ENCODE measurements at regions not wholly inside any gene's neighbourhood (a gene's known extent, or its start where the extent isn't known, plus 50 kb on each side); places are given as distances from the start of the nearest gene placed in this dataset.

DNA sequence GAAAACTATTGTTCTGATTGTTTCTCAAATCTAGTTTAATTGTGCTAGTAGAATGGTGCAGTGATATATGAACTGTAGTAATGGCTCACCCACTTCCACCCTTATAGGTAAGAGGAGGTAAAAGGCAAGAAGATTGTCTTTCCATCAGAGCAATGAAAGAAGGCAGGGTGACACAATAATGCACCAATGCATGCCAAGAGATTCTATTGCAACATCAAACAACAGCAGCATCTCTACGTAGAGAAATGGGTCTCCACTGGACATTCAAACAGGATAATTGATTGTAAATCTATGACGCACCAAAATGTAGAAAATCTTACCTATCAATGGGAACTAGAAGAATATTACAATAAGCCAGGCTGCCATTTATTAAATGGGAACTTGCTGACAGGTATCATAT, 107.0 kb upstream of the ISL1 start:
- DNase-seq (ENCODE audit: low read depth): no peak

DNA sequence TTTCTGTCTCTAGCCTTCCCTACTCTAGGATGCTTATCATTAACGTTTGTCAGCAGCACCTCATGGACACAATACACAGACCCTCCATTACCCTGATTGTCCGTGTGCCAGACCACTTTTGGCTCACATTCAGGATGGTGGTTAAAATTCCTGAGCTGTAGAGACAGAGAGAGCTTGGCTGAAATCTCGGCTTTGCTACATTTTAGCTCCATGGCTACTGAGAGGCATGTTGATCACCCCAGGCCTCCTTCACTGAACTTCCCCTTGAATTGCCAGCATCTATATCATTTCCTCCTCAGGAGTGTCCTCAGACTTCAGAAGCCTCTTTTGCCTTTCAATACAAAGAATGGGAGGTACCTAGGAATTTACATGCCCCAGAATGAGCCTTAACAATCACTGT, 104.7 kb upstream of the ISL1 start:
- DNase-seq (ENCODE audit: low read depth): no peak

DNA sequence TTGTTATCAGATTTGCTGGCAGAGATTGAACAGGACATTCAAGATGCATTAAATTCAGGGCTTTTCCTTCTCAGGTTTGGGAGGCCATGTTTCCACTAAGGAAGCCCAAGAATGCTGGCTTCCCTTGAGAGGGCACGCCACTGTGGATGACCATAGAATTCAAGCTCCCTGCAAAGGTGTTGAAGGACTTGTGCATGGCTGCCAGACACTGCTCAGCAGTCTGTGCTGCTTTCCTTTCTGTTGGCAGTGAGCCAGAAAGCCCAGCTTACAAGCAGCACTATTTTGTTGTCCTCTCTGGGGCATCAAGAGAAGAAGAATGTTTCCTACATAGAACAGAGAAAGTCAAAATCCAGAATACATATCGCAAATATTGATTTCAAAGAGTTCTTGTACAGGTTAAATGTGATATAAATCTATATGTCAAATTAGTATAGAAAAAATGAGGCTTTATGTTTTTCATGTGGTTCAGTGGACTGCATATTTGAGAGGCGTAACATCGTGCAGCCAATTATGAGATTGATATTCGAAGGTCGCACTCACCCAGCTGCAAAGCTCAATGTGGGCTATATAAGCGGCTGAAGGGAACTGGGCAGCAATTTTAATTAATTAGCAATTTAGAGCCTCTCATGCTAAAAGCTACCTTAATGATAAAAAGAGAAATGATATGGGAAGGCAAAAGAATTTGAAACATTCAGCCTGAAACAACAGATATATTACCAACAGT, 103.1 kb upstream of the ISL1 start:
- no peak for DNase-seq (ENCODE audit: low read depth)

DNA sequence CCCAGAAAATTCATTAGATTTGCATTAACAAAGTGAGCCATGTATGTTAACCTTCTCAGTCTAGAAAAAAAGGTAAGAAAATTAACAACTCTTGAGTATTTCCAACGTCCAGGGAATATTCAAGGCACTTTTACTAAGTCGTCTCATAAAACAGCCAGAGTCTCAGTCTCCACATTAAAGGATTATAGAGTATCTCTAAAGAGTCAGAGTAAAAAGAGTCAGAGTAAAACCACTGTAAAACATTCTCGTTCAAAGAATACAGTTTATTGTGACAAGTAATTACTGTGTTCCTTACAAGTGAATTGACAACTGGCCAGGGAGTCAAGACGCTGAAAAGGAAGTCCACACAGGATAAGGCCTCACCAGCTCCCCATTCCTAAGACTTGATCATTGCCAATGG, 97.2 kb upstream of the ISL1 start:
- no peak for DNase-seq (ENCODE audit: low read depth)

DNA sequence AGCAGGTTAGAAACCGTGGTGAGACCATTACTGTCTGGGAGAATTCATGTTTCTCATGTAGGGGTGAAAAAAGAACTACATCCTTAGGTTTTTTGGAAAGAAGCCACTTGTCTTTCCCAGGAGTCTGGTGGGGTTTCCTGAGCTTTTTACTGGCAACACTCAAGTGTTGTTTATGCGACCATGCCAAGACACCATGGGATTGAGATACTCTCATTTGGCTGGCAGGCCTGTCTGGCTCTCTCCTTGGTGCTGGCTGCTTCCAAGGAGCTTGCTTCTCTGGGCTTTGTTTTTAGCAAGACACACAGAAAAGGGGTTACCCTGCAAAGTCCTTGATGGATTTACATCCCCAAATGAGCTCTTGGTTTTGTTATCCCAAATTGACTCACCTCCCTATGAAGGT, 80.9 kb upstream of the ISL1 start:
- DNase-seq (ENCODE audit: low read depth): no peak

DNA sequence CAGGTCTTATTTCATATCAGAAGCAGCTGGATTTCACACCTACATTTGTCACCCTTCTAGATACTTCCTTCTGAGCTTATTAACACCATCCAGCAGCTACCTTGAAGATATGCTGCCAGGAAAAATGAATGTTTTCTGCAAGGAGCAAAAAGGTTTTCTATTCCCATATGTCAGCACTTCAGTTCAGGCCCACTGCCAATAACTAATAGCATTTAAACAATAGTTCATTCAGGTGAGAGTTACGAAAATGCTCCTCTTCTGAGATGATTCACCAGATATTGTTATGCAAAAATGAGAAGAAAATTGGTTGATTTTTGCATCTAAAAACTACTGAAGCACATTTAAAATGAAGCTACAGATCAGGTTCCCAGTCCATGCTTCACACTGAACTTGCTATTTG, 56.4 kb upstream of the ISL1 start:
- no peak for DNase-seq (ENCODE audit: low read depth)

Data from LHCN-M2 (cell line).